Sigmoid colon (tissue), 6 donors: ENCODE measurements at regions not wholly inside any gene's neighbourhood (a gene's known extent, or its start where the extent isn't known, plus 50 kb on each side); places are given as distances from the start of the nearest gene placed in this dataset.

Source experiments
- DNase-seq: peaks from one replicate; pipeline ENCODE4 v3.0.0-alpha.2; 2019
- H3K27ac ChIP-seq, 4 donors: fragments of 200-600 bp; sonication (generic); one replicate each; pipeline ENCODE4 v1.5.1; 2016 to 2019; ENCODE audit warnings: mild to moderate bottlenecking in 1 of 4
- H3K27me3 ChIP-seq, 3 donors: fragments of 200-600 bp; sonication (generic); one replicate each; pipeline ENCODE4 v1.5.1; 2019; ENCODE audit warnings: mild to moderate bottlenecking in 1 of 3
- H3K36me3 ChIP-seq, 4 donors: fragments of 200-600 bp; sonication (generic); one replicate each; pipeline ENCODE4 v1.5.1; 2016 to 2019
- H3K4me1 ChIP-seq, 4 donors: fragments of 200-600 bp; sonication (generic); one replicate each; pipeline ENCODE4 v1.5.1; 2017 to 2019
- H3K4me3 ChIP-seq, 4 donors: fragments of 200-600 bp; sonication (generic); one replicate each; pipeline ENCODE4 v1.5.1; 2017 to 2019; ENCODE audit warnings: mild to moderate bottlenecking in 2 of 4, moderate library complexity in 1 of 4
- H3K9me3 ChIP-seq, 4 donors: fragments of 200-600 bp in 3 of 4; sonication (generic) in 3 of 4; one replicate each; pipeline versions ENCODE4 v1.5.1 to v1.6.1; 2013 to 2019
- EP300 ChIP-seq, 4 donors: sonication (generic); formaldehyde crosslinking; IDR thresholded peaks; one replicate each; pipeline ENCODE4 v1.6.1; 2017; ENCODE audit warnings: antibody characterized with exemption in 4 of 4
- POLR2A ChIP-seq, 2 donors: fragments of 450-650 bp; IDR thresholded peaks; one replicate each; pipeline ENCODE4 v1.6.1; 2016; ENCODE audit warnings: antibody characterized with exemption in 2 of 2, mild to moderate bottlenecking in 2 of 2, moderate library complexity in 2 of 2
- POLR2AphosphoS5 ChIP-seq, 4 donors: sonication (generic); formaldehyde crosslinking; IDR thresholded peaks; one replicate each; pipeline ENCODE4 v1.6.1; 2017; ENCODE audit warnings: antibody characterized with exemption in 4 of 4
- WGBS, 2 donors: extraction: QIAGEN DNeasy Blood & Tissue Kit; methylation state at CpG; one replicate each; pipeline ENCODE4 v1.1.7; 2013; 5-methylcytosine and 5-hydroxymethylcytosine counted together
- intact Hi-C: fragments of 100-400 bp; cut with DNase I; formaldehyde crosslinking; loops from one replicate; pipeline ENCODE4 v1.15.1; 2023
- TF ChIP-seq, protein P1 (sequence below), 4 experiments: fragments of 450-650 bp in 3 of 4; fragments of 200-600 bp in 1 of 4; IDR thresholded peaks; one replicate each; pipeline ENCODE4 v1.5.1; 2016 to 2019; ENCODE audit warnings: antibody characterized with exemption in 4 of 4, mild to moderate bottlenecking in 3 of 4, moderate library complexity in 2 of 4
- donor health status: healthy with polysubstance abuse.
- donor health status: healthy.

GRCh38 chr1:56202796-56203492, 376.4 kb downstream of the PLPP3 start:
- Histone ChIP-seq H3K4me1 (peaks cover 0 to 10% (median 0%) of the 10 kb centered on the region in 4 donors), H3K27me3 (no peaks in the 10 kb centered on the region), H3K27ac (peak overlapping the region in 2 of 4 donors; percentile 12 to 15), H3K4me3 (no peak overlapping the region), H3K36me3 (no peaks in the 10 kb centered on the region), H3K9me3 (peaks cover 0 to 3% (median 1%) of the 10 kb centered on the region in 4 donors)
- intact Hi-C loops = no loop called here
- DNase-seq = no peak
- peak in 1 of 4 donors; percentile 23 for TF ChIP-seq POLR2AphosphoS5 (IDR thresholded peaks at IDR 0.05)
- TF ChIP-seq POLR2A (IDR thresholded peaks at IDR 0.05) = no peak
- 55 to 82% methylated on average over 5 of the region's 5 CpGs for WGBS, 2 donors

- H3K27me3 ChIP-seq = no peaks in the 10 kb centered on the region
- no peak overlapping the region for H3K4me3 ChIP-seq
- H3K4me1 ChIP-seq = peaks cover 0 to 10% (median 0%) of the 10 kb centered on the region in 4 donors
- WGBS, 2 donors = 82 to 87% methylated on average over 2 of the region's 2 CpGs
- H3K36me3 ChIP-seq = no peaks in the 10 kb centered on the region
- H3K27ac ChIP-seq = peak overlapping the region in 2 of 4 donors; percentile 12 to 15
- no peak for DNase-seq
- H3K9me3 ChIP-seq = no peaks in the 10 kb centered on the region
- TF ChIP-seq, protein P1, sequence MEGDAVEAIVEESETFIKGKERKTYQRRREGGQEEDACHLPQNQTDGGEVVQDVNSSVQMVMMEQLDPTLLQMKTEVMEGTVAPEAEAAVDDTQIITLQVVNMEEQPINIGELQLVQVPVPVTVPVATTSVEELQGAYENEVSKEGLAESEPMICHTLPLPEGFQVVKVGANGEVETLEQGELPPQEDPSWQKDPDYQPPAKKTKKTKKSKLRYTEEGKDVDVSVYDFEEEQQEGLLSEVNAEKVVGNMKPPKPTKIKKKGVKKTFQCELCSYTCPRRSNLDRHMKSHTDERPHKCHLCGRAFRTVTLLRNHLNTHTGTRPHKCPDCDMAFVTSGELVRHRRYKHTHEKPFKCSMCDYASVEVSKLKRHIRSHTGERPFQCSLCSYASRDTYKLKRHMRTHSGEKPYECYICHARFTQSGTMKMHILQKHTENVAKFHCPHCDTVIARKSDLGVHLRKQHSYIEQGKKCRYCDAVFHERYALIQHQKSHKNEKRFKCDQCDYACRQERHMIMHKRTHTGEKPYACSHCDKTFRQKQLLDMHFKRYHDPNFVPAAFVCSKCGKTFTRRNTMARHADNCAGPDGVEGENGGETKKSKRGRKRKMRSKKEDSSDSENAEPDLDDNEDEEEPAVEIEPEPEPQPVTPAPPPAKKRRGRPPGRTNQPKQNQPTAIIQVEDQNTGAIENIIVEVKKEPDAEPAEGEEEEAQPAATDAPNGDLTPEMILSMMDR (IDR thresholded peaks at IDR 0.05) = no peak
- TF ChIP-seq POLR2AphosphoS5 (IDR thresholded peaks at IDR 0.05) (no peak), POLR2A (IDR thresholded peaks at IDR 0.05) (no peak), EP300 (IDR thresholded peaks at IDR 0.05) (no peak)
- intact Hi-C loops = no loop called here
These were observed 377.2 kb downstream of the PLPP3 start for GRCh38 chr1:56202186-56202585.

DNA sequence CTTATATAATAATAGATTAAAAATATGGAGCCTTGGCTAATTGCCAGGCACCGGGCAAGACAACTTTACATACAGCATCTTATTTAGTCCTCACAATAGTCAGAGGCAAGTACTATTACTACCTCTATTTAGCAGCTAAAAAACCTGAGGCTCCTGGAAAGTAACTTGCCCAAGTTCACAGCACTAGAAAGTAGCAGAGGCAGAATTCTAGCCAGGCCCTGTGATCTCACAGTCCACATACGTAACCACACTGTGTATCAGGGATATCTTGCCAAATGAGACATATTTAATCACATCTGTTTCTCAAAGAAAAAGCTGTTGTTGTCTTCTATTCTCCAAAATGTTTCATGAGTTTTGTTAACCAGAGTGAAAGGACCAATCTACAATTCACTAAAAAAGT, 378.5 kb downstream of the PLPP3 start:
- no peak for DNase-seq
- Histone ChIP-seq H3K4me3 (no peak overlapping the region), H3K9me3 (no peaks in the 10 kb centered on the region), H3K4me1 (peaks cover 0 to 10% (median 0%) of the 10 kb centered on the region in 4 donors), H3K27ac (no peak overlapping the region), H3K36me3 (no peaks in the 10 kb centered on the region), H3K27me3 (no peaks in the 10 kb centered on the region)
- no peak for TF ChIP-seq POLR2AphosphoS5 (IDR thresholded peaks at IDR 0.05)
- TF ChIP-seq EP300 (IDR thresholded peaks at IDR 0.05) = no peak
- TF ChIP-seq POLR2A (IDR thresholded peaks at IDR 0.05) = no peak
- TF ChIP-seq, protein P1 (IDR thresholded peaks at IDR 0.05) = no peak
- WGBS, 2 donors = 78 to 80% methylated on average over 2 of the region's 2 CpGs
- intact Hi-C loops = no loop called here

- no peak for DNase-seq
- TF ChIP-seq POLR2A (IDR thresholded peaks at IDR 0.05) = no peak
- no peak for TF ChIP-seq EP300 (IDR thresholded peaks at IDR 0.05)
- no peak for TF ChIP-seq POLR2AphosphoS5 (IDR thresholded peaks at IDR 0.05)
- TF ChIP-seq, protein P1 (IDR thresholded peaks at IDR 0.05) = no peak
- Histone ChIP-seq H3K4me3 (no peak overlapping the region), H3K27me3 (no peaks in the 10 kb centered on the region), H3K36me3 (no peaks in the 10 kb centered on the region), H3K9me3 (no peaks in the 10 kb centered on the region), H3K4me1 (peaks cover 0 to 10% (median 0%) of the 10 kb centered on the region in 4 donors), H3K27ac (no peak overlapping the region)
- intact Hi-C loops = no loop called here
- WGBS, 2 donors = 62 to 76% methylated on average over 4 of the region's 4 CpGs
These were observed 378.9 kb downstream of the PLPP3 start for GRCh38 chr1:56200442-56200841.

DNA sequence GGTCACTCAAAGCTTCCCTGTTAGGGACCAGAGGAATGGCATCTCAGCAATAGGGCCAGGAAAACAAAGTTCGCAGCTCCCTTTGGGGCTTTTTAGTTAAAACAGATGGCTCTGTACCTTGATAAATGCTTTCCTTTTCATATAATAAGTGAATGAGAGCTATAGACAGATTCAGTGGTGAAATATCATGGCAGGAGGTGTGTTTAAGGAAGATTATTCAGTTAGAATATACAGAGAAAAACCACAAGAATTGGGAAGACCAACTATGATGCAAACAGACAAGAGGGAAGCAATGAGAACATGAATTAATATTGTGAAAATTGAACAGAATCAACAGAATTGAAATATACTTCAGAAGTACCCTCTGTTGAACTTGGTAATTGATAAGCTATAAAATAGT, 379.4 kb downstream of the PLPP3 start:
- H3K36me3 ChIP-seq = no peaks in the 10 kb centered on the region
- no peak for DNase-seq
- WGBS, 2 donors = 0 to 91% methylated on average over 1 of the region's 1 CpG
- H3K27me3 ChIP-seq = no peaks in the 10 kb centered on the region
- H3K27ac ChIP-seq = no peak overlapping the region
- intact Hi-C loops = no loop called here
- no peaks in the 10 kb centered on the region for H3K9me3 ChIP-seq
- peaks cover 0 to 10% (median 0%) of the 10 kb centered on the region in 4 donors for H3K4me1 ChIP-seq
- TF ChIP-seq EP300 (IDR thresholded peaks at IDR 0.05) = no peak
- TF ChIP-seq, protein P1 (IDR thresholded peaks at IDR 0.05) = no peak
- TF ChIP-seq POLR2AphosphoS5 (IDR thresholded peaks at IDR 0.05) = no peak
- TF ChIP-seq POLR2A (IDR thresholded peaks at IDR 0.05) = no peak
- H3K4me3 ChIP-seq = no peak overlapping the region
